ENCODE measurements at regions not wholly inside any gene's neighbourhood (a gene's known extent, or its start where the extent isn't known, plus 50 kb on each side); places are given as distances from the start of the nearest gene placed in this dataset.

DNA sequence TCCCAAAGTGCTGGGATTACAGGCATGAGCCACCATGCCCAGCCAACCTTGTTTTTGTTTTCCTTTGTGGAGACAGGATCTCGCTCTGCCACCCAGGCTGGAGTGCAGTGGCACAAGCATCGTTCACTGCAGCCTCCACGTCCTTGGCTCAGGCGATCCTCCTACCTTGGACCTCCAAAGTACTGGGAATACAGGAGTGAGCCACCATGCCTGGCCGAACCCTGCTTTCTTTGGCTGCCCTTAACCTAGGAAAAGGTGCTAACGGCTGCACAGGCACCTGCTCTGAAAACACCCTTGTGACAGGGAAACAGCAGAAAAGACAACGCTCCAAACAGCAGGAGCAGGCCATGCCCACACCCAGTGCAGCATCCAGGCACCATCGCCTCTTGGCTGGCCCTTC, 71.9 kb downstream of the OAT start:
- no peak for DNase-seq (ENCODE audit: low spot score)

DNA sequence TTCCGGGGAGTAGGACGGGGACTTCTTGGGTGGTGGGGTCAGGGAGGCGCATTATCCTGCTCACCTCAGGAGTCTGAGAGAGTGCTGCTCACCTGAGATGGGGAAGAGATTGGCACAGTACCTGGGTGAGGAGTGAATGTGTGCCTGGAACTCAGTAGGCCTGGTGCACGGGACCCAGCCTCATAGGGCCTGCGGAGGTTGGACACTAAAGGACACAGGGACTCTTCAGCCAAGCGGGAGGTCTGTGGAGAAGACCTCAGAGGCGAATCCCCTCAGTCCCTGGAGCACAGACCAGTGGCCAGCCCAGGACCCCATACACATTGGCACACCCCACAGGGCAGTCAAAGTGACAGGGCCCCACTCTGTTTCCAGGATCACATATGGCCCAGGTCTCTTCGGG, 73.2 kb downstream of the OAT start:
- DNase-seq (ENCODE audit: low spot score), result no peak

DNA sequence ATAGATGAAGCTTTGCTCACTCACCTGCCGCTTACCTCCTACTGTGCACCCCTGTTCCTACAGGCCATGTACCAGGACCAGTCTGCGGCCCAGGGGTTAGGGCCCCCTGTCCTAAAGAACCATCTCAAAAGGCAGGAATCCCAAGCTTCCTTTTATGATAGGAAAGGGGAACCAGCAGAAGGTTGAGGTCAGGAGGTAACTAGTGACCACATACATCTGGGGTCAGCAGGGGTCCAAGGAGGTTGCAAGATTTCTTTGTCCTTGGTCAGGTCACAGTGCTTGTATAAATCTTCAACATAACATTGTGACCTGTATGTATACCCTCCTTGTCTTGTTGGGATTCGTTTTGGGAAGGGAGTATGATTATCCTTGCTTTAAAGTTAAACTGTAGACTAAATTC, 73.8 kb downstream of the OAT start:
- DNase-seq (ENCODE audit: low spot score), result no peak

DNA sequence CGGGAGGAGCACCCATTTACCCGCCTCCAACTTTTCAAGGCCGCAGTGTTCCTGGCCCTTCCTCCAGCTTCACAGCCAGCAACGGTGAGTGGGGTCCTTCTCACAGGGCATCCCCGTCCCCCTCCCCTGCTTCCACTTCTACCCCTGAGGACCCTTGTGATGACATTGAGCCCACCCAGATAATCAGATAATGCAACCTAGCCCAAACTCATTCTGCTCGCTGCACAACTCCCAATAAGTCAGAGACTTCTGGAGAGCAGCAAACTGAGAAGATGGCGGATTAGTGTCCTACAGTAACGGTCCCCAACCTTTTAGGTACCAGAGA, 74.5 kb downstream of the OAT start:
- DNase-seq (ENCODE audit: low spot score), result no peak

DNA sequence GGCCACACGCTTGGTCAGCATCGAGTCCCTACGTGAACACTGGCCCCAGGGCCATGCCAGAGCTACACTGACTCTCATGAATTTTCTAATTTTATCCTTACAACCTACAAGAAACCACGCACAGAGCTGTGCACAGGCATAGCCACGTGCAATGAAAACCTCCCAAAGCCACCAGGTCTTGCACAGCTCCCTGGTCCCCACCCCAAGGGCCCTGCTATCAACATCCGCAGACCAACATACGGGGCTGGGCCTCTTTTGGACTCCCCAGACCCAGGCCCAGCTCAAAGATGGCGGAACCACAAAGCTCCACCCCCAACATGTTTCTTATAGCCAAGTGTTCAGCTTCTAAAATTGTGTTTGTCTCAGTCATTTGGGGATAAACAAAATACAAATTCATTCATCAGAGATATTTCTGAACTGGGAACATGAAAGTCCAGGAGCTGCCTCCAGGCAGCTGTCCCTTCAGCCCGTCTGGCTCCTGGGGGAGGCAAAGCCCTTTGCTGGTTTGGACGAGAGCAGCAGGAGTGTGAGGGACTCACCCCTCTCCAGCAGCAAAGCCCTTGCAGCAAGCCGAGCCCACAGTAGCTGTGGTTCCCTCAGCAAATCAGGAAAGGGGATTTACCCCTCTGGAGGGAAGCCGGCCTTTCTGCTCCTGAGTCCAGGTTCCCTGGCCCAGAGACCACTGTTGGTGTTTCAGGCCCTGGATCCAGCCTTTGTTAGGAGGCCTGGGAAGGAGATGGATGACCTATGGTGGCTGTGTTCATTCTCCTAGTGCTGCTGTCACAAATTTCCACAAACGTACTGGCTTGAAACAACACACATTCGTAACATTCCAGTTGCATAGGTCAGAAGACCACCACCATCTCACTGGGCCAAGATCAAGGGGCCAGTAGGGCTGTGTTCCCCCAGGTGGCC, 75.1 kb downstream of the OAT start:
- no peak for DNase-seq (ENCODE audit: low spot score)

DNA sequence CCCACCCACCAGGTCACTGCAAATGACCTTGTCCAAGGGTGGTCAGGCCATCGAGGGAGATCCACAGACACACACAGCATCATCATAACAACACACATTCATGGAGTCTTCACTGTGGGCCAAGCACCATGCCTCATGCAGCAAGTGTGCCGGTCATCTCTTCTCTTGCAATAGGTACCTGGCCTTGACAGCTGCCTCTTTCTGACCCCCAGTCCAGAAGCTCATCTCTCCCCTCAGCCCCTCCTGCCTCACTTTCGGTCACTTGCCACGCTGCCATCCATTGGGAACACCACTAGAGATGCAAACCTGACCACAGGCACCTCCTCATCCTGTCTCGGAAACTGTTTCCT, 75.9 kb downstream of the OAT start:
- no peak for DNase-seq (ENCODE audit: low spot score)

DNA sequence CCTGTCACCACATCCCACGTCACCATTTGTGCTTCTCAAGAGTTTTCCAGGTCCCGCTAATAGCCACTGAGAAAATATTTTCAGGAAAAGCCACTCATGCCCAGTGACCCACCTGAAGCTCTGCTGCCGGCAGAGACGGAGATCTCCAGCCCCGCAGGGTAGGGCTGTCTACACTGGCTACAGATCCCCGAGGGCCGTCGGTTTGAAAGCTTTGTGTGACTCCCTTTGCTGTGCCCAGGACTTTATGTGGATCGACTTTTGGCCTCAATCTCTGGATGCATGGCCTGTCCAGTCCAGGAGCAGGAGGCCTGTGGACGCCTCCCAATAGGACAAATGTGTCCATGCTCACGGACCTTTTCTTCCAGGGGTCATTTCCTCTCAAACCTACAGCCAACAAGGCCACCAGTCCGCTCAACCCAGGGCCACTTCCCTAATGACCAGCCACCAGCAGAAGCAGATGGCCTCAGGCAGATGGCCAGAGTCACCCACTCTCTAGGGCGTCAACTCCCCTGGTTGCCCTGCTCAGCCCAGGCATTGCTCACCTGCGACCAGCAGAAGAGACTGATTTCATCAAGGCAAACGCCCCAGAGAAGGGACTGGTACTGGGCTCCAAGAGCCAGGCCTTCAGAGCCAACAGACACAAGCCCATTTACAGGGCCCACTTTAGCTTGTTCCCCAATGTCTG, 76.4 kb downstream of the OAT start:
- no peak for DNase-seq (ENCODE audit: low spot score)

DNA sequence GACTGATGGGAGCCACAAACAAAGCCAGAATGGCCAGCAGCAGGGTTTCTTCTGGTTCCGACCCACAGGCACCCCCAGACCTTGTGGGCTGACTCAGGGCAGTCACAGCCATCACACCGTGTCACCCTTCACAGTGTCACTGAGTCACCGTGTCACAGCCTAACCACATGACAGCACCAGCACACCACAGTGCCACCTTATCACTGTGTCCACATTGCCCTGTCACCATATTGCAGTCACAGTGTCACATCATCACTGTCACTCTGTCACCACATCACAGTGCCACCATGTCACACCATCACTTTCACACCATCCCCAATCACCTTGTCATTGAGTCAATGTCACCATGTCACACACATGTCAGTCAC, 77.0 kb downstream of the OAT start:
- no peak for DNase-seq (ENCODE audit: low spot score)

DNA sequence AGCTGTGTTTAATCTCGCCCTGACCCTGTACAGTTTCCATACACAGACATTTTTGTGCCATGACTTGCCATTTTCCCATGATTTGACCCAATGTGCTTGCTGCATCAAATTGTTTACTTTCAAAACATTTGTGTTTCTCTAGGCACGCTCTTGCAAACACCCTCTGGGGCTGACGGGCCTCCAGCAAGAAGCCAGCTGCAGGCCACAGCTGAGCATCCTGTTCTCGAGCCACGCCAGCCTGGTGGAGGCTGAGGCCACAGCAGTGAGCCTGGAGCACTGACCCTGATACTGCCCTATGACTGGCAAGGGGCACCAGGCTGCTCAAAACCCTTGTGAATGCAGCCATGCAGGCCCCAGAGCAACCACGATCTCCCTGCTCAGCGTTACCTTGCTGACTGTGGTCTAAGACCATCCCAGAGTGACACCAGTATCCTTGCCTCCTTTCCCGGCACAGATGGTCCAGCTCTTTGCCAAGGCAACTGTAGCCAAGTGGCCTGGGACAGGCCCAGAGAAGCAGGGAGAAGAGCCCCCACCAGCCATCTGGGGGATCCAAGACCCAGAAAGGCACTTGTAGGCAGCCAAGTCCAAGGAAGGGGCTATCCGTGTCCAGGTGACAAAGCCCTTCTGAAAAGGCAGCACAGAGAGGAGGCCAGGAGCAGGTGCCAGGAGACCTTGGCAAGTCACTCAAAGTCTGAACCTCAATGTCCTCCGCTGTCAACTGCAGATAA, 78.5 kb downstream of the OAT start:
- DNase-seq (ENCODE audit: low spot score), result no peak

DNA sequence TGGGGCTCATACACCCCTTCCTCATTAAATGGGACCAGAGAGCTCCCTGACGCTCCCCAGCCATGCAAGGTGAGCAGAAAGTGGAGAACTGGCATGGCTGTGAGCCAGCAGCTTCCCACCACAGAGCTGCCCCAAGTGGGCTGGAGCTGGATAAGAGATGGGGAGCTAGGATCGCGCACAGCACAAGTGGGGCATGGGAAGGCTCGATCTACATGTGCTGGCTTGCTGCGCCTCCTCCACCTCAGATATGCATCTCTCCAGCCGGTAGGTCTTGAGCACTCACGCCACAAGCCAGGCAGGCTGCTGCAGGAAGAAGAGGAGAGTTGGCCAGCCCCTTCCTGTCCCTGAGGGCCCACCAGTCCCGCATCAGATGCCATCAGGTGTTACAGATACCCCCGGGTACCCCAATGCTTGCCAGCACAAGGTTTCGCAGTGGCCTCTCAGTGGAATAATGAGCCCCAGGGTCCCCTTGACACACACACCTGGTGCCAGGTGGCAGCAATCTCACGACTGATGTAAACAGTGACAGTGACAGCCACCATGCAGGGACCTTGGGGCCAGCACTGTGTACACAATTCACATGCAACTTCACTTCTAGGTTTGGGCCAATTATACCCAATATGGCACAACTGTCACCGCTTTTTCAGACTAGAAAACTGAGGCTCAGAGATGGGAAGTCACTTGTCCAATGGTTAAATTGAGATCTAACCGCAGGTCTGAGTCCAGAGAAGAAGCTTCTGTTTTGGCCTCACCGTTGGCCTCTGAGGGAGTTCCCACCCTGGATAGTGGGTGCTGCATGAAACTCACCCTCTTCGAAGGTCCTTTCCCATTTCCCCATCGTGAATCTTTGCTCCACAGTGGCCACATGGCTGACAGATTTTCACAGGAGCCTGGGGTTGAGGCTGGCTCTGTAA, 79.3 kb downstream of the OAT start:
- no peak for DNase-seq (ENCODE audit: low spot score)

DNA sequence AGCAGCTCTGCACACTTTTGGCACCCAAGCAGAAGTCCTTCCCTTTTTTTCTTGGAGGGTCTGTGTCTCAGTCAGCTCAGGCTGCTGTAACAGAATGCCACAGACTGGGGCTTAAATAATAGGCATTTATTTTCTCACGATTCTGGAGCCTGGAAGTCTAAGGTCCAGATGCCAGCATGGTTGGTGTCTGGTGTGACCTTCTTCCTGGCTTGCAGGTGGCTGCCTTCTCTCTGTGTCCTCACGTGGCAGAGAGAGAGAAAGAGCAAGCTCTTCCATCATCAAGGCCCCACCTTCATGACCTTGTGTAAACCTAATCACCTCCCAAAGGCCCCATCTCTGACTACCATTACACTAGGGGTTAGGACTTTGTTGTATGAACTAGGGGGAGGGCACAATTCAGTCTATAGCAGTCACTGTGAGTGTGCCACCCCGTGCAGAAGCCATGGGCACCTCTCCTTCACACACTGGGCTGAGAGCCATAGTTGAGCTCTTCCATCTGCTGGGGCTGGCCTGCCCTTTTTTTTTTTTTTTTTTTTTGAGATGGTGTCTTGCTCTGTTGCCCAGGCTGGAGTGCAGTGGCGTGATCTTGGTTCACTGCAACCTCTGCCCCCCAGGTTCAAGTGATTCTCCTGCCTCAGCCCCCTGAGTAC, 80.3 kb downstream of the OAT start:
- peak; percentile 5 for DNase-seq (ENCODE audit: low spot score)

DNA sequence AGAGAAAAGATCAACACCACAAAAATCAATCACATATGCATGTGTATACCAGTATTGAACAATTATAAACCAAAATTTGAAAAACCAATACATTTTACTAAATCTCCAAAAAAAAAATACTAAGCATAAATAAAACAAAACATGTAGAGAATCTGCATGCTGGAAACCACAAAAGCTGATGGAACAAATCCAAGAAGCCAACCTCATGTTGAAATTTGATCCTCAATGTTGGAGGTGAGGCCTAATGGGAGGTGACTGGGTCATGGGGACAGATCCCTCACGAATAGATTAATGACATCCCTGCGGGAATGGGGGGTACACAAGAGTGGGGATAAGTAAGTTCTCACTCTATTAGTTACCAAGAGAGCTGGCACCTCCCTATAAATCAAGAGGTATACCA, 82.5 kb downstream of the OAT start:
- no peak for DNase-seq (ENCODE audit: low spot score)

DNA sequence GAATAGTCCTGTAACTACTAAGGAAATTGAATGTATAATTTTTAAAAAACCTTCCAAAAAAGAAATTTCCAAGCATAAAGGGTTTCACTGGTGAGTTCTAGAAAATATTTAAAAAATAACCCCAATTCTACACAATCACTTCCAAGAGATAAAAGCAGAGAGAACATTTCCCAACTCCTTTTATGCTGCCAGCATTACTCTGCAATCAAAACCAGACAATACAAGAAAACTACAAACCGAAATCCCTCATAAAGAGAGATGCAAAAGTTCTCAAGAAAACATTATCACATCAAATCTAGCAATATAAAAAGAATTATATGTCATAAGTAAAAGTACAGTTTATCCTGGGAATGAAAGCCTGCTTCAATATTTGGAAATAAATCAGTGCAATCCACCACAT, 84.8 kb downstream of the OAT start:
- no peak for DNase-seq (ENCODE audit: low spot score)

DNA sequence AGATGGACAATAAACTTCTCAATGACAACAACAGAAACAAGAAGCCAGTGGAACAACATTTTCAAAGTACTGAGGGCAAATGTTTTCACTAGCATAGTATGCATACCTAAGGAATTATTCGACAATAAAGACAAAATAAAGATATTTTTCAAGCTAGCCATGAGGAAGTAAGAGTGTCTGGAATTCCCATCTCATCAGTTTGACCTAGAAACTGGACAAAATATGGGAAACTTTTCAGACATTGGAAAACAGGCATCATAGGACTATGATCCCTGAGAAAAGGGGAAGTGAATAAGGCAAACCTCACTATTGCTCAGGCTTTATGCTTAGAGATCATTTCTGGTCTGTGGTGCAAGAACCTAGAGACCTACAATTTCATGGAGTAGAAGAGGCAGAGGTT, 86.3 kb downstream of the OAT start:
- no peak for DNase-seq (ENCODE audit: low spot score)

DNA sequence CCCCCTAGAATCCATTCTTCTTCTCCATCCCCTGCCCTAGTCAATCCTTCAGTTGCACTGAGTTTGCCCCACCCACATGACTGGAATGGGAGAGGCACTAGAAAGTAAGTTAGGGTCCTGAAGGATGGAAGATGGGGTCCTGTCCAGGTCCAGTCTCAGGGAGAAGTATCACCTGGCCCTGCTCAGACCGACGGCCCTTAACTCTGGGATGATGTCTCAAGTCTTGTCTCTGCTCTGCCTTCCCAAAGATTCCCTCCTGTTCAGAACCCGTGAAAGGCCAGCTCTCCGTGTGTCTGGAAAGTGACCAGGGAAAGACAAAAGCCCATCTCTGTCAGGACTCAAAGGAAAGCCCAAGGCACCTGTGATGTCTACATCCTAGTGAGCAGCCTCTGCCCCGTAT, 88.8 kb downstream of the OAT start:
- DNase-seq (ENCODE audit: low spot score), result no peak

DNA sequence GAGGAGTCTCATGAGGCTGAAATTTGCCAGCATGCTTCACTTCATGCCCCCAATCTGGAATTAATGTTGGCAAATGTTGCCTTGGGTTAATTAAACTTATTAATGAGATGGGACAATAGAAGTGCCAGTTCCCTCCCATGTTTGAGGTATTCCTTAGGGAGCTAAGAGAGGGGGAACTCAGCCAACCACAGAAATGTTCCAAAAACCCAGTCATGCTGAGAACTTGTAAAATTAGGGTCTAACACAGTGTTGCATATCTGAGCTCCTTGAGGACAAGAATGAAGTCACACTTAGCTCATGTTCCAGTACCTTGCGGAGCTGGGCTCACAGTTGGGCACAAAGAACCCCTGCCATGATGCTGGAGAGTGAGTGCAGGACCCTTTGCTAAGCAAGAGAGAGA, 89.4 kb downstream of the OAT start:
- DNase-seq (ENCODE audit: low spot score), result no peak

DNA sequence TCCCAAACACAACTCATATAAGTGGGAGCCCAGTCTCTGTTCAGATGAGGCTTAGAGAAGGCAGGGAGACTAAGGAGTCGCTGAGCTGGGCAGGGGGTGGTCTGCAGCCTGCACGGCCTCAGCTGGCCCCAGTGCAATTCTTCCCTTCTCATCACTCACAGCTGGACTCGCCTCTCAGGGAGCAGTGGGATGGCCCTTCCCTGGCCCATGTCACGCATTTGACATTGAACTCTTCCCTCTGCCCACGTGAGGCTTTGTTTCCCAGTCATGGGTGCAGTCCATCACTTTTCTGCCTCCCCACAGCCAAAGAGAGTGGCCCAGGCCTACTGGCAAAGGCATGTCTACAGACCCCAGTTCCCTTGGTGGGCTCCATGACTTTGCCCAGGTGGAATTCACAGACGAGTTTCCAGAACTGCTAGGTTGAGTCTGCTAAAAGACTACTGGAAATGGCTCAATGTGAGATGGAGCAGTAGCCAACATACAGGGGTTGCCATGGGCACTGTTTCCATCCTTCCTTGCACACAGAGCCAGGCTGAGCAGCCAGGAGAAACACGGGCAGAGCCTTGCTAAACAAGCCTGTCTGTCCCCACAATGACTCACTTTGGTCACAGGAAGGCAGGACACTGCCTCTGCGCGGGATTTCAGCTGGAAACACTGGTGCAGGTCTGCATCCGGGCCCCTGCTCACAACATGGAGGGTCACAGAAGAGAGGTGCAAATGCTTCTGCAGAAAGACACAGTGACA, 90.1 kb downstream of the OAT start:
- no peak for DNase-seq (ENCODE audit: low spot score)

DNA sequence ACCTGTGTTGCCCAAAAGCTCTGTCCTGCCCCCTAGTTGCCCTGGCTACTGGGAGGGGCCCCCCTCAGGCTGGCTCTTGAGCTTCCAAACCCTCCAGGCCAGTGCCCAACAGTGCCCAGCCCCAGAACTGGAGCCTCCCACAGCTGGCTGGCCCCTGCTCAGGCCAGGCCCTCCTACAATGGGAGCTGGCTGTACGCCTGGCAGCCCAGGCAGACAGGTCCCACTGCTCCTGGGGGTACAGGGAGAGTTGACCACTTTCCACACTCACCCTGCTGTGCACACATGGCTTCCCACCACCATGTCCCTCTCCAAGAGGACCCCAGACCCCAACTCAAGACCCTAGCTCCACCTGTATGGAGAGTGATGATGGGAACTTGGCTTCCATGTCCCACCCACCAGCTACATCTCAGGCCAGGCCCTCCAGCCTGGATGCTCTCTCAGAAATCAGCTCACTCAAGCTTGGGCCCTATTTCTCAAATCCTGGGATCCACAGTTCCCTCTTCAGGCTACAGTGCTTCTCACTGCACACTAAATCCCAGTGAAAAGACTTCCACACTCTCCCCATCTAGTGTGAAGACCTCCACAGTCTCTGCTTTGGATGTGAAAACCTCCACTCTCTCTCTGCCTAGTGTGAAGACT, 92.6 kb downstream of the OAT start:
- no peak for DNase-seq (ENCODE audit: low spot score)

DNA sequence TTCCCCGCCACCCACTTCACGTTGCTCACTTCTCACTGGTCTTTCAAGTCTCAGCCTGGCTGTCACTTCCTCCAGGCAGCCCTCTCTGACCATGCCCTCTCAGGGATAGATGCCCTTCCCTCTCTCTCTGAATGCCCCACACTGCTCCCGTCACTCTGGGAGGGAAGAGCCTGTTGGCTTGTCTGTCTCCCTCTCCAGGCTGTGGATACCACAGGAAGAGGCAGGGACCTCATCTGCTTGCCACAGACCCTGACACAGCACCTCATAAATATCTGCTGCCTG, 93.1 kb downstream of the OAT start:
- no peak for DNase-seq (ENCODE audit: low spot score)

DNA sequence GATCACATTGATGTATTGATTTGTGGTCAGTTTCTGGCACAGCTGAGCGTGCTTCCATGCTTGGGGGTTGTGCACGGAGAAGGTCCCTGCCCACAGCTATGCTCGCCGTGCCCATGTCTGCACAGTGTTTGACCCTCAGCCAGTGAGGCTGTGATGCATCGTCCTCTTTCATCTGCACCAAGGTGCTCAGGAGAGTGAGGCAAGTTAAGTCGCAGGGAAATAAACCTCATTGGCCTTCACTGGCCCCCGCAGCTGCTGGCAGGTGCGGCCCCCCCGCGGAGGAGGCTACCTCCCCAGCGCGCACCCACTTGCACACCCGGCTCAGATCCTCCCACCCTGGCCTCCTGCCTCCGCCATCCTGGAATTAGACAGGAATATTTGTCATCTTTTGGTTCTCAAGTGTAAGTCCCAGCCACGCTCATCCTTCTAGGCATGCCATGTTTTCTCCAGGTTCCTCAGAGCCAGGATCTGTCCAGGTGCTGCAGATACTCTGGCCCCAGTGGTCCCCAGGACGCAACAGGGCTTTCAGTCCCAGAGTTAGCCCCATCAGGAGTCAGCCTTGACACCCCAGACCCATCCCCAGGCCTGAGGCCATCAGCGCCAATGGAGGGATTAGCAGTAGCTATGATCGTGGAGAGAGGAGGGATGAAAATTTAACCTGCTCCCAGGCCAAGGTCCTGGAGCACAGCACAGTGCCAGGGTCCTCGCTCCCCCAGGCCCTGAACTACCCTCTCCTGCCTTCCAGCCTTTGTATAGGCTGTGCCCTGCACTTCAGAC, 93.7 kb downstream of the OAT start:
- no peak for DNase-seq (ENCODE audit: low spot score)
